Activated CD4-positive, alpha-beta T cell treated with anti-CD3 and anti-CD28 coated beads, Interleukin-2, amount 10 ng/mL, durations not matched to agents 7 days and 5 days (primary cell): ENCODE measurements at regions not wholly inside any gene's neighbourhood (a gene's known extent, or its start where the extent isn't known, plus 50 kb on each side); places are given as distances from the start of the nearest gene placed in this dataset.
"Not testable (repeated sequence)": the region's sequence is repeated elsewhere in the genome, so short reads cannot be mapped to it uniquely, and the experiment has no call there.

ENCODE experiments used
- CTCF ChIA-PET: fragments of 350-600 bp; sonication (Branson Sonifier 250); formaldehyde crosslinking; loops from one replicate; lab custom pipeline; 2021; ENCODE audit warnings: antibody characterized with exemption; lab: Charles Lee
- POLR2A ChIA-PET: fragments of 350-600 bp; sonication (Branson Sonifier 250); formaldehyde crosslinking; loops from one replicate; lab custom pipeline; 2021; ENCODE audit warnings: antibody characterized with exemption; lab: Charles Lee
- DNase-seq: peaks from one replicate; pipeline ENCODE4 v3.0.0-alpha.2; 2020
- H3K27ac Mint-ChIP-seq: one replicate; pipeline ENCODE4 v1.8.0; 2021; ENCODE audit warnings: mild to moderate bottlenecking, moderate library complexity, mixed read lengths
- H3K27me3 Mint-ChIP-seq: one replicate; pipeline ENCODE4 v1.8.0; 2021; ENCODE audit warnings: mixed read lengths
- H3K36me3 Mint-ChIP-seq: one replicate; pipeline ENCODE4 v1.8.0; 2021; ENCODE audit warnings: low read depth, mixed read lengths
- H3K4me1 Mint-ChIP-seq: one replicate; pipeline ENCODE4 v1.8.0; 2021; ENCODE audit warnings: mixed read lengths
- H3K4me3 Mint-ChIP-seq: one replicate; pipeline ENCODE4 v1.8.0; 2021; ENCODE audit warnings: mild to moderate bottlenecking, moderate library complexity, mixed read lengths
- H3K9me3 Mint-ChIP-seq: one replicate; pipeline ENCODE4 v1.8.0; 2021; ENCODE audit warnings: mixed read lengths

DNA sequence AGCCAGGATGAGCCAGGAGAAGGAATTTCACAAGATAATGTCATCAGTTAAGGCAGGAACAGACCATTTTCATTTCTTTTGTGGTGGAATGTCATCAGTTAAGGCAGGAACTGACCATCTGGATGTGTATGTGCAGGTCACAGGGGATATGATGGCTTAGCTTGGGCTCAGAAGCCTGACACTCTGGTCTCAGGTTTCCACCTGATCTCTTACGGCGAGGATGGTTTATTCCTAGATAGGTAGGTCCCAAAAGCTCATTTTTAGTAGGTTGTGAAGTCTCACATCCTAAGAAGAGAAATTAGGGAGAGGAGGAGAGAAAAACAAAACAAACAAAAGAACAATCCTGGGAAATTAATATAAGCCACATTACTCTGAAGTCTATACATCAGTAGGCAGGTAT, 311.7 kb upstream of the RGS17 start:
- H3K27ac Mint-ChIP-seq, H3K9me3 Mint-ChIP-seq, CTCF ChIA-PET, H3K4me1 Mint-ChIP-seq, H3K4me3 Mint-ChIP-seq, POLR2A ChIA-PET, DNase-seq, H3K36me3 Mint-ChIP-seq, H3K27me3 Mint-ChIP-seq: not testable (repeated sequence)

- H3K27me3 Mint-ChIP-seq: no peaks in the 10 kb centered on the region
- ChIA-PET POLR2A (no interaction called here), CTCF (no interaction called here)
- H3K4me1 Mint-ChIP-seq: no peaks in the 10 kb centered on the region
- no peak for DNase-seq
- H3K36me3 Mint-ChIP-seq: no peaks in the 10 kb centered on the region
- H3K9me3 Mint-ChIP-seq: no peaks in the 10 kb centered on the region
- no peak overlapping the region for H3K4me3 Mint-ChIP-seq
- H3K27ac Mint-ChIP-seq: no peak overlapping the region
These were observed 311.0 kb upstream of the RGS17 start for GRCh38 chr6:153442096-153442495.

GRCh38 chr6:153437193-153437592, 306.1 kb upstream of the RGS17 start:
- CTCF ChIA-PET: no interaction called here
- POLR2A ChIA-PET: no interaction called here
- DNase-seq: no peak
- H3K36me3 Mint-ChIP-seq: no peaks in the 10 kb centered on the region
- H3K27ac Mint-ChIP-seq: no peak overlapping the region
- H3K27me3 Mint-ChIP-seq: no peaks in the 10 kb centered on the region
- no peak overlapping the region for H3K4me3 Mint-ChIP-seq
- no peaks in the 10 kb centered on the region for H3K9me3 Mint-ChIP-seq
- H3K4me1 Mint-ChIP-seq: no peaks in the 10 kb centered on the region

GRCh38 chr6:153436351-153436750, 305.3 kb upstream of the RGS17 start:
- H3K36me3 Mint-ChIP-seq: no peaks in the 10 kb centered on the region
- POLR2A ChIA-PET: no interaction called here
- H3K4me1 Mint-ChIP-seq: no peaks in the 10 kb centered on the region
- no peaks in the 10 kb centered on the region for H3K27me3 Mint-ChIP-seq
- no peak for DNase-seq
- CTCF ChIA-PET: no interaction called here
- no peaks in the 10 kb centered on the region for H3K9me3 Mint-ChIP-seq
- no peak overlapping the region for H3K27ac Mint-ChIP-seq
- no peak overlapping the region for H3K4me3 Mint-ChIP-seq

DNA sequence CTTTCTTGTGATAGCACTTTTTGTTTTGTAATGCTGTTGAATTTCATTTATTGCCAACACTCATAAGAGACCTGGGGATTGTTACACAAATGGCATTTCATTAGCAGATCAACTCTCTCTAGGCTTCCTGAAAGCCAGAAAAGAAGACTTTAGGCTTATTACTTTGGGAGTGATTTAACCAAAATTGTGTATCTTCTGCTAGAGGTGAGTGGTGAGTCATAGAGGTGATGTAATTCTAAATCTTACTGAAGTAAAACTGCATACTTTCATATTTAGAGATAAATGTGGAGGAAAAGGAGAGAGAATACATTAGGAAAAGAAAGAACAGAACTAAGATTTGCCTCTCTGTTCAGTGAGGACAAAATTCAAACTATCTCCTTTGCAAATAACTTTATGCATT, 304.7 kb upstream of the RGS17 start:
- H3K27me3 Mint-ChIP-seq: no peaks in the 10 kb centered on the region
- no peak overlapping the region for H3K27ac Mint-ChIP-seq
- no peaks in the 10 kb centered on the region for H3K36me3 Mint-ChIP-seq
- H3K9me3 Mint-ChIP-seq: no peaks in the 10 kb centered on the region
- POLR2A ChIA-PET: no interaction called here
- H3K4me1 Mint-ChIP-seq: no peaks in the 10 kb centered on the region
- DNase-seq: no peak
- H3K4me3 Mint-ChIP-seq: no peak overlapping the region
- CTCF ChIA-PET: no interaction called here

GRCh38 chr6:153425536-153425935, 294.5 kb upstream of the RGS17 start:
- POLR2A ChIA-PET: no interaction called here
- Mint-ChIP-seq H3K27ac (no peak overlapping the region), H3K27me3 (no peaks in the 10 kb centered on the region), H3K4me3 (no peak overlapping the region), H3K9me3 (no peaks in the 10 kb centered on the region), H3K4me1 (no peaks in the 10 kb centered on the region), H3K36me3 (no peaks in the 10 kb centered on the region)
- CTCF ChIA-PET: no interaction called here
- DNase-seq: no peak

DNA sequence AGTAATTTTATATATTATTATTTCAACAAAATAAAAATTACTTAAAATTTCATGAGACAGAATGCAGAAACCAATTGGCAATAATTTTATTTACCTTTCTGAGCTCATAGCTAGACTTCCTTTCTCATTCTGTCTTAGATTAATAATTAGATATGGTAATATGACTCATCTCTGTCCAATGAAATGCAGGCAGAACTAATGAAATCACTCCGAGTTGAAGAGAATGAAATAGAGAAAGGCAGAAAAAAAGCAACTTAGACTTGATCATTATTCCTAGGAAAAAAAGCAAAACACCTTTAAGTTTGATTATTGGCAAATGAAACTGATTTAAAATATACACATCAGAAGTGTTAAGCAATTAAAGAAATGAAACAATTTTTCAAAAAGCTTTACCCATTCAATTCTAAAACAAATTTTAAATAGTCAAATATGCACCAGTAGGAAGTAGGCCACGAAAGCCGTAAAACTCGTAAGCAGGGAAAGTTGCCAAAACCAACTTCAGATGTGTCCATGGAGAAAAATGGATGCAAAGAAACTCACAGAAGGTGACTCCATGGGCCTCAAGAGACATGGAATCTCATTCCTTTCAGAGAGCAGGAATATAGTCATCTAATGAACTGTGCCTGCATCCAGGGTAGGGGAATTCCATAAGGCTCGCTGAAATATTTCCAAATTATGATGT, 293.8 kb upstream of the RGS17 start:
- Mint-ChIP-seq H3K27ac (no peak overlapping the region), H3K4me1 (no peaks in the 10 kb centered on the region), H3K9me3 (no peaks in the 10 kb centered on the region), H3K27me3 (no peaks in the 10 kb centered on the region), H3K4me3 (no peak overlapping the region), H3K36me3 (no peaks in the 10 kb centered on the region)
- DNase-seq: no peak
- POLR2A ChIA-PET: no interaction called here
- CTCF ChIA-PET: no interaction called here

- ChIA-PET POLR2A (no interaction called here), CTCF (no interaction called here)
- no peak overlapping the region for H3K27ac Mint-ChIP-seq
- DNase-seq: no peak
- H3K9me3 Mint-ChIP-seq: no peaks in the 10 kb centered on the region
- H3K4me1 Mint-ChIP-seq: no peaks in the 10 kb centered on the region
- no peak overlapping the region for H3K4me3 Mint-ChIP-seq
- H3K27me3 Mint-ChIP-seq: no peaks in the 10 kb centered on the region
- H3K36me3 Mint-ChIP-seq: no peaks in the 10 kb centered on the region
These were observed 281.4 kb upstream of the RGS17 start for GRCh38 chr6:153412519-153412918.

DNA sequence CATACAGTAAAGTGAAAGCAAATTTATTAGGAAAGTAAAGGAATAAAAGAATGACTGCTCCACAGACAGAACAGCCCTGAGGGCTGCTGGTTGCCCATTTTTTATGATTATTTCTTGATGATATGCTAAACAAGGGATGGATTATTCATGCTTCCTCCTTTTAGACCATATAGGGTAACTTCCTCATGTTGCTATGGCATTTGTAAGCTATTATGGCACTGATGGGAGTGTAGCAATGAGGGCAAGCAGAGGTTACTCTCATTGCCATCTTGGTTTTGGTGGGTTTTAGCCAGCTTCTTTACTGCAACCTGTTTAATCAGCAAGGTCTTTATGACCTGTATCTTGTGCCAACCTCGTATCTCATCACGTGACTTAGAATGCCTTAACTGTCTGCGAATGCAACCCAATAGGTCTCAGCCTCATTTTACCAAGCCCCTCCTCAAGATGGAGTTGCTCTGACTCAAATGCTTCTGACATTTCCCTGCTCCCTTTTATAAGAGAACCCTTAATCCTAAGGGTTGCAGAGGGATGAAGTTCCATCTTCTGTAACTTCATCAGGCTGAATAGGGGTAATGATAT, 280.1 kb upstream of the RGS17 start:
- Mint-ChIP-seq H3K27ac (no peak overlapping the region), H3K9me3 (no peaks in the 10 kb centered on the region), H3K27me3 (no peaks in the 10 kb centered on the region), H3K4me3 (no peak overlapping the region), H3K36me3 (no peaks in the 10 kb centered on the region), H3K4me1 (no peaks in the 10 kb centered on the region)
- ChIA-PET POLR2A (no interaction called here), CTCF (no interaction called here)
- no peak for DNase-seq

- no peaks in the 10 kb centered on the region for H3K4me1 Mint-ChIP-seq
- DNase-seq: no peak
- H3K9me3 Mint-ChIP-seq: no peaks in the 10 kb centered on the region
- H3K4me3 Mint-ChIP-seq: no peak overlapping the region
- H3K36me3 Mint-ChIP-seq: no peaks in the 10 kb centered on the region
- H3K27ac Mint-ChIP-seq: no peak overlapping the region
- CTCF ChIA-PET: no interaction called here
- POLR2A ChIA-PET: interaction anchor here (0.5 kb wide), 1 partner anchor 14 kb away, joined by 4 read pairs; no protein-coding TSS in a partner anchor
- H3K27me3 Mint-ChIP-seq: no peaks in the 10 kb centered on the region
These were observed 274.8 kb upstream of the RGS17 start for GRCh38 chr6:153405931-153406330.

DNA sequence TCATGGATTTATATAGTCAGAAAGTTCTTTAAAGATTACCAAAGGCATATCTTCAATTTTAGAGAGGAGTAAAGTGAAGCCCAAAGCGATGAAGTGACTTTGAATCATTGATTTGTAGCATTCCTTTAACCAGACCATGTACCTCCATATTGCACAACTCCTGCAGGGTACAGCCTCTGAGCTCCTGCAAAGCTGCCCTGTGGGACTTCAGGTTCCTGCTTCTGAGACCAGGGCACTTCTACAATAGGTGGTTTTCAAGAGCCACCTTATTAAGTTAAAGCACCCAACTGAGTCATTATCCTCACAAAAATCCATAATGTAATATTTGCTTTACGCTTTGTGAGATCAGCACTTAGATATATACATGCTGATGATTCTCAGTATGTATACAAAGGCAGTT, 270.7 kb upstream of the RGS17 start:
- no peaks in the 10 kb centered on the region for H3K27me3 Mint-ChIP-seq
- no peaks in the 10 kb centered on the region for H3K9me3 Mint-ChIP-seq
- POLR2A ChIA-PET: no interaction called here
- no peak overlapping the region for H3K27ac Mint-ChIP-seq
- CTCF ChIA-PET: no interaction called here
- H3K36me3 Mint-ChIP-seq: no peaks in the 10 kb centered on the region
- DNase-seq: no peak
- H3K4me3 Mint-ChIP-seq: no peak overlapping the region
- no peaks in the 10 kb centered on the region for H3K4me1 Mint-ChIP-seq

DNA sequence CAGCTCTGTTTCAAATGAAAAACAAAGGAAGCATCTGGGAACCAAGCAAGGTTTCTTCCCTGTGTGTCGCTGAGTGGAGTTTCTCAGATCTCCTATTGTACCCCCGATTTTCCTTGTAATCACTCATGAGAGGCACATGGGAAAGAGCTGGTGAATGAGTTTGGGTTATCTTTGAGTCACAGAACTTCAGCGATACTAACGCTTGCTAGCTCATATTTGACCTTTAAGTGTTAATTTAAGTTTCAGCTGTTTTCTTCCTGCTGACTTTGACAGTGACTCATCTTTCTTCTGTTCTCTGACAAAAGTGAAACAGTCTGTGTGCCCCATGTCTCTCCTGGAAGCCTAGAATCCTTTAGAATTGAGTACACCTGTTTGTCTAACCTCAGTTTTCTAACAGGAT, 261.1 kb upstream of the RGS17 start:
- H3K4me3 Mint-ChIP-seq: no peak overlapping the region
- H3K9me3 Mint-ChIP-seq: peaks cover 3% of the 10 kb centered on the region
- no peak overlapping the region for H3K27ac Mint-ChIP-seq
- no peak for DNase-seq
- no peaks in the 10 kb centered on the region for H3K27me3 Mint-ChIP-seq
- POLR2A ChIA-PET: interaction anchor here (0.7 kb wide), 1 partner anchor 13 kb away, joined by 4 read pairs; no protein-coding TSS in a partner anchor
- H3K4me1 Mint-ChIP-seq: no peaks in the 10 kb centered on the region
- CTCF ChIA-PET: no interaction called here
- no peaks in the 10 kb centered on the region for H3K36me3 Mint-ChIP-seq

- Mint-ChIP-seq H3K4me1 (no peaks in the 10 kb centered on the region), H3K9me3 (no peaks in the 10 kb centered on the region), H3K27me3 (no peaks in the 10 kb centered on the region), H3K27ac (no peak overlapping the region), H3K4me3 (no peak overlapping the region), H3K36me3 (no peaks in the 10 kb centered on the region)
- ChIA-PET CTCF (no interaction called here), POLR2A (no interaction called here)
- DNase-seq: no peak
These were observed 242.8 kb upstream of the RGS17 start for GRCh38 chr6:153373869-153374268.

DNA sequence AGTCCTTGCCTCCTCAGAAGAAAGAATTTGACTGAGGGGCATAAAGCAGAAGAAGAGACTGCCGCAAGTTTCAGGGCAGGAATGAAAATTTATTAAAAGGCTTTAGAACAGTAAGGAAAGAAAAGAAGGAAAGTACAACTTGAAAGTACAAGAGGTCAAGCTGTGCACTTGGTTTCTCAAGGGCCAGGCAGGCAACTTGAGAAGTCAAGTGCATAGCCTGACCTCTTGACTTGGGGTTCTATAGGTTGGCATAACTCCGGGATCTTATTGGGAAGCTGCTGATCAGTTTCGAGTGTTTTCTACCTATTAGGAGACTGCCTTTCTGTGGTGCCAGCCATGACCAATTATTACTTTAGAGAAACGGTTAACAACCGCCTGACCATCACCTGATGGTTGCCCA, 237.0 kb upstream of the RGS17 start:
- CTCF ChIA-PET: no interaction called here
- Mint-ChIP-seq H3K4me1 (no peaks in the 10 kb centered on the region), H3K4me3 (no peak overlapping the region), H3K9me3 (no peaks in the 10 kb centered on the region), H3K27ac (no peak overlapping the region), H3K36me3 (no peaks in the 10 kb centered on the region), H3K27me3 (no peaks in the 10 kb centered on the region)
- POLR2A ChIA-PET: no interaction called here
- DNase-seq: no peak
